ENCODE measurements at regions not wholly inside any gene's neighbourhood (a gene's known extent, or its start where the extent isn't known, plus 50 kb on each side); places are given as distances from the start of the nearest gene placed in this dataset.

DNA sequence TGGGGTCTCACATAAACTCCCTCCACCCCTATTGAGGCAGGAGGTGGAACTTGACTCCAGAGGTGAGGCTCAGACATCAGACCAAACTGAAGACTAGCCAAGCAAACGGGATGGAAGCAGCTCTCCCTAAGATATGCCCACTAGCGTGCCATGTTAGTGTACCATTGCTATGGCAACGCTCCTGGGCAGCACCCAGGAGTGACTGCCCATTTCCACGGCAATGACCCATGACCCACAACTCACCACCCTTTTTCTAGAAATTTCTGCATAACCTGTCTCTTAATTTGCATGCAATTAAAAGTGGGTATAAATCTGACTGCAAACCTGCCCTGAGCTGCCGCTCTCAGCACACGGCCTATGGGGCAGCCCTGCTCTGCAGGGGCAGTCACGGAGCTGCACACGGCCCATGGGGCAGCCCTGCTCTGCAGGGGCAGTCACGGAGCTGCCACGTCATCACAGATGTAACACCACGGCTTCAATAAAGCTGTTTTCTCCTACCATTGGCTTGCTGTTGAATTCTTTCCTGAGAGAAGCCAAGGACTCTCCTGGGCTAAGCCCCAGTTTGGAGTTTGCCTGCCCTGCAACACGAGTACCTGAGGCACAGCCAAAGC, 164.3 kb downstream of the RBFOX3 start:
- TF ChIP-seq, protein P1, sequence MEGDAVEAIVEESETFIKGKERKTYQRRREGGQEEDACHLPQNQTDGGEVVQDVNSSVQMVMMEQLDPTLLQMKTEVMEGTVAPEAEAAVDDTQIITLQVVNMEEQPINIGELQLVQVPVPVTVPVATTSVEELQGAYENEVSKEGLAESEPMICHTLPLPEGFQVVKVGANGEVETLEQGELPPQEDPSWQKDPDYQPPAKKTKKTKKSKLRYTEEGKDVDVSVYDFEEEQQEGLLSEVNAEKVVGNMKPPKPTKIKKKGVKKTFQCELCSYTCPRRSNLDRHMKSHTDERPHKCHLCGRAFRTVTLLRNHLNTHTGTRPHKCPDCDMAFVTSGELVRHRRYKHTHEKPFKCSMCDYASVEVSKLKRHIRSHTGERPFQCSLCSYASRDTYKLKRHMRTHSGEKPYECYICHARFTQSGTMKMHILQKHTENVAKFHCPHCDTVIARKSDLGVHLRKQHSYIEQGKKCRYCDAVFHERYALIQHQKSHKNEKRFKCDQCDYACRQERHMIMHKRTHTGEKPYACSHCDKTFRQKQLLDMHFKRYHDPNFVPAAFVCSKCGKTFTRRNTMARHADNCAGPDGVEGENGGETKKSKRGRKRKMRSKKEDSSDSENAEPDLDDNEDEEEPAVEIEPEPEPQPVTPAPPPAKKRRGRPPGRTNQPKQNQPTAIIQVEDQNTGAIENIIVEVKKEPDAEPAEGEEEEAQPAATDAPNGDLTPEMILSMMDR (IDR thresholded peaks at IDR 0.05; ENCODE audit: borderline replicate concordance, extremely low read depth, low read length, poor library complexity, severe bottlenecking), result no peak
- no peak for TF ChIP-seq EZH2 (IDR thresholded peaks at IDR 0.05; ENCODE audit: borderline replicate concordance, low read depth, low read length, severe bottlenecking)

Measured in DND-41 (cell line).